GM19397 (cell line): ENCODE measurements at regions not wholly inside any gene's neighbourhood (a gene's known extent, or its start where the extent isn't known, plus 50 kb on each side); places are given as distances from the start of the nearest gene placed in this dataset.
"Not testable (repeated sequence)": the region's sequence is repeated elsewhere in the genome, so short reads cannot be mapped to it uniquely, and the experiment has no call there.

Experiments used
- ATAC-seq: cut with Tn5 transposase; IDR thresholded peaks from one replicate; pipeline ENCODE4 v1.9.1; 2021; ENCODE audit warnings: mild to moderate bottlenecking, moderate library complexity; ENCODE audit not compliant: unreplicated experiment

DNA sequence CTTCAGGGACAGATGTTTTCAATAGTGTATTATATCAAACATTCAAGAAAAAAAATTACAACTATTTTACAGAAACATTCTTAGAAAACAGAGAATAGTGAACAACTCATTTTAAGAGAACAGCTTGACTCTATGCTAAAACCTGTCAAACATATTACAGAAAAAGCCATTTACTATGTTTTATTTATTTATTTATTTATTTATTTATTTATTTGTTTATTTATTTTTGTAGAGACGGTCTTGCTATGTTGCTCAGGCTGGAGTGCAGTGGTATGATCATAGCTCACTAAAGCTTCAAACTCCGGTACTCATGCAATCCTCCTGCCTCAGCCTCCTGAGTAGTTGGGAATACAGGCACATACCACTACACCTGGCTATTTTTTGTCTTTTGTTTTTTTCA is 317.9 kb upstream of the HTR1E start:
- ATAC-seq: no peak

DNA sequence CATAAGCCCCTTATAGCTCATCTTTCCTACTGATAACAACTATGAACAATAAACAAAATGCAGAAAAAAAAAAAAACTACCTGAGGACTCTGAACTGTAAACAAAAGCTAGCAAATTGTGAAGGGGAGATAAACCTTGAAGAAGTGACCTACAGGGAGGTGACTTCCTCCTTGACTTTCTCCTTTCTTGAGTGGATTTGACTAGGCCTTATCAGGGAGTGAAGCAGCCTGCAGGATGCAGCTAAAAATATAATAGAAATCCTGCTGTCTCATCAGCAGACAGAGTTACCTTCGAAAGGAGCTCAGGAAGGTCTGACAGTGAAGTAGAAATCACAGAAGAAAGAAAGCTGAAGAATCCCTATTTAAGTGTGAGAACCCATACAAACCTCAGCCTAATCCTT is 322.0 kb upstream of the HTR1E start:
- ATAC-seq: no peak

DNA sequence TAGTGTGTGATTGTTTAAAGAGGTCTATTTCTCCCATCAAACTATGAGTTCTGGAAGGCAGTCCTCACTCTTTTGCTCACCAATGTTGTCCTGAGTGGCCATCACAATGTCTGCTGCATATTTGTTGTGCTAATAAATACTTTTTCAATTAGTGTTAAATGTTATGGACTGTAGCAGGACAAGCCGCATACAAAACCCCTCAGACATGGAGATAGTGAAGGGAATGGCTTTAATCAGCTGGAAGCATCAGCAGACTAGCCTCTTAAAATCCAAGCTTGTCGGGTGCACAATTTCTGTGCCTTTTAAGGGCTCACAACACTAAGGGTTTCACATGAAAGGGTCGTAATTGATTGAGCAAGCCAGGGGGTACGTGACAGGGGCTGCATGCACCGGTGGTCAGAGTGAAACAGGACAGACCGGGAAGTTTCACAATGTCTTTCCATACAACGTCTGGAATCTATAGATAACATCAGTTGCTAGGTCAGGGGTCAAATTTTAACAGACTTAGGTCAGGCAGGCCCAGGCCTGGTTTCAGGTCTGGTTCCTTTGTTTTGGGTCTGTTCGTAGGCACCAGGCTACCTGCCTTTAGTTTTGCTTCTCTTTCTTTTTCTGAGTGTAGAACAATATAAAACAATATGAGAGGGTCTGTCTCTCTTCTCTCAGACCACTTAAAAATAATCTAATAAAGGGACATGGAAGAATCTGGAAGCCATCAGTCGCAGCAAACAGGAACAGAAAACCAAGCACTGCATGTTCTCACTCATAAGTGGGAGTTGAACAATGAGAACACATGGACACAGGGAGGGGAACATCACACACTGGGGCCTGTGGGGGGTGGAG is 327.6 kb upstream of the HTR1E start:
- no peak for ATAC-seq

DNA sequence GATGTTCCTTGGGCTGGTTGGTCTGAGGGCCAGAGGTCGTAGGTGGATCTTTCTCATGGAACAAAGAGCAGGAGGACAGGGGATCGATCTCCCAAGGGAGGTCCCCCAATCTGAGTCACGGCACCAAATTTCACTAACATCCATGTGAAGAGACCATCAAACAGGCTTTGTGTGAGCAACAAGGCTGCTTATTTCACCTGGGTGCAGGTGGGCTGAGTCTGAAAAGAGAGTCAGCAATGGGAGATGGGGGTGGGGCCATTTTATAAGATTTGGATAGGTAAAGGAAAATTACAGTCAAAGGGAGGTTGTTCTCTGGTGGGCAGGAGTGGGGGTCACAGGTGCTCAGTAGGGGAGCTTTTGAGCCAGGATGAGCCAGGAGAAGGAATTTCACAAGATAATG is 334.0 kb upstream of the HTR1E start:
- not testable (repeated sequence) for ATAC-seq

DNA sequence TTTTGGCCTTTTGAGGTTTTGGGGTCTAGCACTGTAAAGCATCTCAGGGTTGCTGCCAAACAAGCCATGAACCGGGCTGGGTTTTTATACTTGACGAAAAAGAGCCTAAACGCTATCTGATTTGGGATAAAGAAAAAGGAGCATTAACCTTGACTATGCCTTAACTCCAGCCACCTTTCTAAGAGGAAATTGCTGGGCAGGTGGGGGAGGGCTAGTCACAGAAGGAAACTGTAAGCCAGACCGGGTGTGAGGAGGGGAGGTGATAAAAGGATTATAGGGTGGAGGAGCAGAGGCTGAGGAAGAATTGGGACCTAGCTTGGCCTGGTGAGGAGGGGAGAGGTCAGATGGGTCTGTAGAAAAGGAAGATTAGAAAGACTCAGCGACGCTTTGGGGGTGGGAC is 335.2 kb upstream of the HTR1E start:
- ATAC-seq: not testable (repeated sequence)

DNA sequence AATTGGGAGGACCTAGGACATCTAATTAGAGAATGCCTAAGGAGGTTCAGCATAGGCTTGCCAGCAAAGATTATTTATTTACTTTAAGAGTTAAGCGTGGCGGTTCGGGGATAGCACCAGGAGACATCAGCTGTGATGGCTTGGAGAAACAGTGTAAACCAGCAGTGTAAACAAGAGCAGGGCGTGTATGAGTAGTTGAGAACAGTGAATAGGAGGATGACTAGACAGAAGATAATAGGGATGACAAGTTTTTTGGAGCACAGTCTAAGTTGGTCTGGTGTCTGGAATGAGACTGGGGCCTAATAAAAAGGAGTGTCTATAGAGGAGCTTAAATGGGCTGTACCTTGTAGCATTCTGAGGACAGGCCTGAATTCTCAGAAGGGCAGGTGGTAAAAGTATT is 338.4 kb upstream of the HTR1E start:
- not testable (repeated sequence) for ATAC-seq

DNA sequence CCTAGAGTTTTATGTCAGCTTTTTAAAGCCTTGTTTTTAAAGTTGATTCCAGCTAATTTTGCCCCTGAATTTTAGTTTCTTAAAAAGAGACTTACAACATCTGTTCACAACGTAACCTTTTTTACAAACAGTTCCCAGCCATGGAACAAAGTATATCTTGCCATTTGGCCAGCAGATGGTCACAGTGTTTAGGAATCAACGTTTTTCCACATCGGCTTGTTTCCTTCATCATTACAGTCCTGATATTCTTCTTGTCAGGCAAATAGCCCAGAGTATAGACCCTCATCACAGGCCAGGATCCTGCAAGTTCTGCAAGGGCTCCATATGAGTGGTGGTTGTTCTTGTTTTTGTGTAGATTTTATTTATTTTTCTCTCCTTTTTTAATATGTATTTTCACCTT is 341.7 kb upstream of the HTR1E start:
- no peak for ATAC-seq

DNA sequence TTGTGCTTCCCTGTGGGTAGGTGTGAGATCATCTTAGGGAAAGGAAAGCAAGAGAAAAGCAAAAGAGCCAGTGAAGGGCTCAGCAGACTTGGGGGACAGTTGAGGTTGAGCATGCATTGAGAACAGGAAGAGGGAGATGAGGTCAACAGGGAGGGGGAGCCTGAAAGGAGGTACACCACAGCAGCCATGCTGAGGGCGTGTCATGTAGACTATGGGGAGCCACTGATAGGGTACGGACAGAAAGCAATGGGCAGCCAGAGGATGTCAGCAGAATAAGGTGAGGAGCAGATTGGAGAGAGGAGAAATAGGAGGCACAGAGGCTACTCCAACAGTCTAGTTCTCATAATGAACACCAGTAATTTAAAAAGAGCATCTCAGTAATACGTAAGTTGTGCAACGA is 351.1 kb upstream of the HTR1E start:
- ATAC-seq: no peak

DNA sequence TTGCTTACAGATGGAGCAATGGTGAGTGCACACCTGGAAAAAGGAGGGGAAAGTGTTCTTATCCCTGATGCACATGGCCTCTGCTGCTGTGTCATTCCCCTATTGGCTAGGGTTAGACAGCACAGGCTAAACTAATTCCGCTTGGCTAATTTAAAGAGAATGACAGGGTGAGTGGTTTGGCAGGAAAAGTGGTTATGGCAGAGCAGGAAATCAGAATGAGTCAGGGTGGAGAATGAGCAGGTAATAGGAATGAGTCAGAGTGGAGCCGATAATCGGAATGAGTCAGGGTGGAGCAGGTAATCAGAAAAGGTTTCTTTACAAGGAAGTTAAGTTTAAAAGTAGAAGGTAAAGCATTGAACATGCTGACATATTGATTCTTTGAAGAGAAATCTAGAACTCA is 355.5 kb upstream of the HTR1E start:
- ATAC-seq: no peak

DNA sequence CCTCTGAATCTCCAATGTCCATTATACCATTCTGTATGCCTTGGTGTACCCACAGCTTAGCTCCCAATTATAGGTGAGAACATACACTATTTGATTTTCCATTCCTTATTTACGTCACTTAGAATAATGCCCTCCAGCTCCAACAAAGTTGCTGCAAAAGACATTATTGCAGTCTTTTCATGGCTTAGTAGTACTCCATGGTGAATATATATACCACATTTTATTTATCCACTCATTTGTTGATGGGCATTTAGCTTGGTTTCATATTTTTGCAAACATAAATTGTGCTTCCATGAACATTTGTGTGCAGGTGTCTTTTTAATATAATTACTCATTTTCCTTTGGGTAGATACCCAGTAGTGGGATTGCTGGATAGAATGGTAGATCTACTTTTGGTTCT is 374.1 kb upstream of the HTR1E start:
- ATAC-seq: no peak

DNA sequence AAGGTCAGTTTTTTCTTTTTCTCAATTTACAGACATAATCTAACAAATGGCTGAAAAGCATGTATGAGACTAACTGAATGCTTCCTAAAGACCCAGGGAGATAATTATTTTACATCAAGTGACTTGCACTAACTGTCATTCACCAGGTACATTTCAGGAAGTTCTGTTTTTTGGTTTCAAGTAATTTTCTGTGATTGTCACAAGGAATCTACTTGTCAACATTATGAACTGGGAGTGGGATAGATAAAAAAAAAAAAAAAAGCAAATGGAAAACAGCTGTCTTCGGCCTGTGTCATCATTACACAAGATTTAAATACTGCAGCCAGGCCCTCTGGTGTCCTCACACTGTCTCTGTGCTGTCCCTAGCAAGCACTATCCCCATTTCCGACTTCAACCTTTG is 379.0 kb upstream of the HTR1E start:
- ATAC-seq: no peak

DNA sequence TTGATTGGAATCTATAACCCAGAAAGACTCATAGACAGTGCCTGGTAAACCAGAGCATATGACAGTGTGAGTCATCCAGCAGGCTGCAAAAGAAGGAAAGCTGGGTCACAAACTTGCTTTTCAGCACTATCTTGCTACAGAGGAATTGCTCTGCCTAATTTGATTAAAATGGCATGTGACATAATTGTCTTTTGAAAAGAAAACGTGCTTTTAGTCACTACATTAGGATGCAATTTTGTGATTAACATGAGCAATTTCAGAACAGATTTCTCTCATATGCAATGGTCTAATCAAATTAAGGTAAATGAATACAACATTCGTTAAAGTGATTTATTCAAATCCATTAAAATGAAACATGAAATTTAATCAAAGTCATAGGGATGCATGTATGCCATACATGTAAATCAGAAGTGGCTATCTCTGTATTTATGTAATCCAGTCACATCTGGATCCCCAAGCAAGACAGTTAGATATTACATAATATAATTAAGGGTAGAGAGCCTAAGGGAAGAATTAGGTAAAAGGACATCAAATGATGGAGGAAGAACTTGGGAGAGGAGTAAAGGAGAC is 400.0 kb upstream of the HTR1E start:
- ATAC-seq: no peak

DNA sequence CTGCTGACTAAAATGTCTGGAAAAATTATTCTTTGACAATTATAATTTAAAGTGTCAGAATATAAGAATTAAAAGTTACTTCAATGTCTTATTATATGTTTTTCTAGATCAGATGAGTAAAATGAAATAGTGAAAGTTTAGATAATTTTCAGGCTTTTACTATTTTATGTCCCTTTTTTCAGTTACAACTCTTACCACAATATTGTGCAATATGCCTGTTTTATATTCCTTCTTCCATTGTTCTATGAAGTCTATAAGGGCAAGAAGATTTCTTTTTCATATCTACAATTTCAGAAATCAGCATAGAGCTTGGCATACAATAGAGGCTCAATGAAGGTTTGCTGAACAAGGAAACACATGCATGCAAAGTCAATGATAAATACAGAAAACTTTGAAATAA is 401.2 kb upstream of the HTR1E start:
- no peak for ATAC-seq

DNA sequence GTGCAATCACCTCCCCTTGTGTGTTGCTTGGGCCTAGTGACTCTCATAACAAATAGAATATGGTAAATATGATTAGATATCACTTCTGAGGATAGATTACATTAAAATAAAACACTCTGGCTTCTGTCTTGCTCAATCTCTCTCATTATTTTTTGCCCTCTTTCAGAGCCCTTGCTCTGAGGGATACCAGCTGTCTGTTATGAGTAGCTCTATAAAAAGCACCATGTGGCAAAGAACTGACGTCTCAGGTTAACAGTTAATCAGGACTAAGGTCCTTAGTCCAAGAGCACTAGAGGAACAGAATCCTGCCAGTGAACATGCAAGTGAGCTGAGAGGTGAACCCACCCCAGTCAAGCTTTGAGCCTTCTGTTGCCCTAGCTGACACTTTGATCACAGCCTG is 402.2 kb upstream of the HTR1E start:
- ATAC-seq: no peak

DNA sequence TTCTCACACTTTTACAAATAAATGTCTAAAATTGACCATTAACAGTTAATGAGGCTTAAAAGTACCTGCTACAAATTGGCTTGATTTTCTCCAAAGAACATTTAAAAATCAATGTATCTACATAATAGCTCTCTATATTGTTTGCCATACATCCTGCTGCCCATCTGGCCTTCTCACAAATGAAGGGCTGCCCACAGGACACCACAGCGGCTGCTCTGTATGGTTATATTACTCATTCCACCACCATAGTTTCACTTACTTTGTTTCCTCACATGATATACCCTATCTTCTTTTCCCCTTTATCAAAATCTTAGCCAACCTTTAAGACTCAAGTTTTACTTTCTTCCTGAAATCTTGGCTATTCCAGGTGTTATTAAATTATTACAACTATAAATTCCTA is 407.7 kb upstream of the HTR1E start:
- no peak for ATAC-seq

DNA sequence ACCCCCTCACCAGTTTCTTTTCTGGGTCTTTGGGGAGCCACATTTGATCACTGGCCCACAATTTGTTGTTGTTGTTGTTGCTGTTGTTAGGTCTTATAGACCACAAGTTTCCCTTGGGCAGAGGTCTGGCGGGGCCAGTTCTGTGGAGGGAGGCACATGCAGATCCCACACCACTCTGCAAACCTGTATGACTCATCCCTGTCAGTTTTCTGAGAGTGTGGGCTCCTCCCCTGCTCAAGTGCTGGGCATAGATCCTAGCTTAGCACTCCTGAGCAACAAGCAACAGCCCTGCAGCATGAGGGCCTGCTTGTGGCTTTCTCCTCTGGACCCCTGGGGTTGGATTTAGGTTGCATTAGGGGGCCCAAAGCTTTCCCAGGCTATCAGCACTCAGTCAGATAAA is 411.1 kb upstream of the HTR1E start:
- no peak for ATAC-seq

DNA sequence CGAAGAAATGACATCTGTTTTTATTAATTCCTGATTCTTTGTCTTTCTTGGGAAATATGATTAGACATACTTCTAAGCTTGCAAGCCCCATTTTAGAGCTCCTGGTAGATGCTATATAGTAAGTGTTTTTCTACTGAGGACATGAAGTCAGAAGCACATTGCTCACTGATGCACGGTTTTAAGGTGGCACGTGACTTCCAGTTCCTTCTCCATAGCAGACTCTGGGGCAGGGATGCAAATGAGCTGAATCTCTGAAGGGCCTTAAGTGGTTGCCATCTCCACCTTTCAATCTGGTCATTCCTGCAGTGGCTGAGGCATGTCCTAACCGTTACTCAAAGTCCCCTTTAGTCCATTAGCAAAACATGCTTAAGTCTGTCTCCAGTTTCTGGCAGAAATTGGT is 421.2 kb upstream of the HTR1E start:
- ATAC-seq: no peak

DNA sequence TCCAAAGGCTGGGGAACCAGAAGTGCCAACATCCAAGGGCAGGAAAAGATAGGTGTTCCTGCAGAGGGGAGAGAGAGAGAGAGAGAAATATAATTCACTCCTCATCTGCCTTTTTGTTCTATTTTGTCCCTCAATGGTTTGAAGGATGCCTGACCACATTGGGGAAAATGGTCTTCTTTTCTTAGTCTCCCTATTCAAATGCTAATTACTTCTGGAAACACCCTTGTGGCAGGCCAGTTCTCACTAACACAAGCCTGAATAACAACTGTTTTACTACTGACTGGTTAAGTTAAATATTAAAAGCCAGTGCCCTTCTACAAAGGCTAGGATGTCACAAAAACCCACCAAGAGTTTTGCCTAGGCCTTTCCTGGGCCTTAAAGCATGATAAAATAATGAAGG is 425.4 kb upstream of the HTR1E start:
- no peak for ATAC-seq

DNA sequence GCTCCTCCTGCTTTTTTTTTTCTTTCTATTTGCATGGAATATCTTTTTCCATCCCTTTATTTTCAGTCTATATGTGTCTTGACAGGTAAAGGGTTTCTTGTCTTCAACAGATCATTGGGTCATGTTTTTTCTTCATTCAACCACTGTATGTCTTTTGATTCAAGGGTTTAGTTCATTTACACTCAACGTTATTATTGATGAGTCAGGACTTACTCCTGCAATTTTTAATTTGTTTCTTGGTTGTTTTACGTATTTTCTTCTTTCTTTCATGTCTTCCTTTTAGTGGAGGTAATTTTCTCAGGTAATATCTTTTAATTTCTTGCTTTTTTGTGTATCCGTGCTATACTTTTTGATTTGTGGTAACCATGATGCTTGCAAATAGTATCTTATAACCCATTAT is 429.1 kb upstream of the HTR1E start:
- ATAC-seq: no peak

DNA sequence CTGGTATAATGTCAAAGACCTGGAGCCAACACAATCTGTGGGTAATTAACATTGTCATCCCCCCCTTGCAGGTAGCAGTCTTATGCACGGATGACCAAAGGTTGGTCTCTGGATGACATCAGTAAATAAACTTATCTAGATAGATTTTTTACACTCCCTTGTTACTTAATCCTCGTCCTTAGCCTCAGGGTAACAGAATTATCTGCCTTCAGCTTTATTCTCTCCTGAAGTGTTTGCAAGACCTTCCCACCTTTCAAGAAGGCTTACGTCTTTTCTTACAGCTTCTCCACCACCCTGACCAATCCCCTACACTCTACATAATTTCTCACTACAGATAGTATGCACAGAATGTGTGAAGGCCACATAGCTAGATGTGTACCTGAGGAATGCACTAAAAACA is 434.8 kb upstream of the HTR1E start:
- no peak for ATAC-seq

DNA sequence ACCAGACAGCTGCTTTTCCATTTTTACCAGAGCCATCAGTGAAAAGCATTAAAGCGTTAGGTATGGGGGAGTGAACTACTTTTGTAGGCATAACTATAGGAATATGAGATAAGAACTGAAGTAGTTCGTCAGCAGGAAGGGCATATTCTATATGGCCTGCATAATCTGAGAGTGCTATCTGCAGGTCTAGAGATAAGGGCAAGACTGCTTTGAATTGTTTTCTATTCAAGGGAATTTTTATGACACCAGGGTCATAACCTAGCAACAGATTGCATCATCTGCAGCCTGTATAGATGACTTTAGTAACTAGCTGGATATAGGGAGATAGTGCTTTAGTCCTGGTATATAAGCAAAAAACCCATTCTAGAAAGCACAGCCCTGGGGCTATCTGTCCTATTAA is 437.3 kb upstream of the HTR1E start:
- no peak for ATAC-seq

DNA sequence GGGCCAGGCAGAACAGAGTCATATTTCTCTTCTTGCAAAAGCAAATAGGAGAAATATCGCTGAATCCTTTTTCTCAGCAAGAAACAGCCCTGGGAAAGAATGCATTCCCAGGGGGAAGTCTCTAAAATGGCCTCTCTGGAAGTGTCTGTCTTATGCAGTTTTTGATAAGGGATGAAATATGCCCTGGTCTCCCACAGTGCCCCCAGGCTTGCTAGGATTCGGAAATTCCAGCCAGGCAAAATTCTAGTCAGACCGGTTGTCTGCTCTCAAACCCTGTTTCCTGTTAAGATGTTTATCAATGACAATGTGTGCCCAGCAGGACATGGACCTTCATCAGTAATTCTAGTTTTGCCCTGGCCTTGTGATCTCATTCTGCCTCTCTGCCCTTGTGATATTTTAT is 448.3 kb upstream of the HTR1E start:
- ATAC-seq: not testable (repeated sequence)

DNA sequence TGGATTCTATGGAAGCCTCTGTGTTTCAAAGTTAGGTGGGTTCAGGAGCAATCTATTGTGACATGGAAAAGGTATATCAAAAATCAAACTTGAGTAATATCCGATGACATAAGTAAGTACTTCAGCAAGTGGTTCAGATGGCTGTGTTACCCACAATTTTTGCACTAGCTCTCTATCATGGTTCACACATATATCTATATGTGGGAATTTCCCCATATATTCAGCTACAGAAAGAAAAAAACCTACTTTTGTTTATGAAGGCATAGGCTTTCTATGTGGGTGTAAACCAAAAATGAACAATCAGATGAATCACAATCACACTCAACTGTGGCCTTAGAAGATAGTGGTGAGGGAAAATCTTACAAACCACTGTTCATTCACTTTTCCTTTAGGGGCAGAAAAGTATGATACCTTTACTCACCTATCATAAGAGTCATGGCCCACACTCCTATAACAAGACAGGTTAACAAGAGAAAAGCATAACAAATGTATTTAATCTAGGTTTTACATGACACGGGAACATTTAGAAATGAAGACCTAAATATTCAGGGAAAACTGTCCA is 449.6 kb upstream of the HTR1E start:
- ATAC-seq: no peak
